ENCODE measurements at regions not wholly inside any gene's neighbourhood (a gene's known extent, or its start where the extent isn't known, plus 50 kb on each side); places are given as distances from the start of the nearest gene placed in this dataset.

GRCh38 chr17:77852731-77853130, 105.8 kb upstream of the TNRC6C start:
- H3K9me3 ChIP-seq (ENCODE audit: insufficient read depth, low read length): no peaks in the 10 kb centered on the region
- no peak overlapping the region for H3K9ac ChIP-seq (ENCODE audit: low read length)
- H3K36me3 ChIP-seq (ENCODE audit: low read length): no peaks in the 10 kb centered on the region
- H3K9me2 ChIP-seq (replicated peaks; ENCODE audit: insufficient read depth, low read length): no peaks in the 10 kb centered on the region
- H3K4me3 ChIP-seq (ENCODE audit: insufficient read depth, low read length, poor library complexity, severe bottlenecking): no peak overlapping the region
- no peaks in the 10 kb centered on the region for H3K79me2 ChIP-seq (ENCODE audit: insufficient read depth, low read length)
- H2AFZ ChIP-seq (ENCODE audit: low read depth, low read length, severe bottlenecking): no peak overlapping the region
- H3K27me3 ChIP-seq (ENCODE audit: low read length): no peaks in the 10 kb centered on the region
- H3K27ac ChIP-seq (ENCODE audit: low read depth, low read length): no peak overlapping the region
- TF ChIP-seq EZH2phosphoT487 (conservative IDR thresholded peaks at IDR 0.05; ENCODE audit: low read length) (no peak), CTCF (IDR thresholded peaks at IDR 0.05; ENCODE audit: insufficient read depth, low read length, poor library complexity, severe bottlenecking) (no peak)
- no peak overlapping the region for H3K4me2 ChIP-seq (ENCODE audit: low read depth, low read length, poor library complexity, severe bottlenecking)
- no peaks in the 10 kb centered on the region for H3F3A ChIP-seq (ENCODE audit: insufficient read depth)
- no peaks in the 10 kb centered on the region for H4K20me1 ChIP-seq (ENCODE audit: low read depth, low read length)

GRCh38 chr17:77853191-77853977, 105.1 kb upstream of the TNRC6C start:
- Histone ChIP-seq H3K9me3 (ENCODE audit: insufficient read depth, low read length) (no peaks in the 10 kb centered on the region), H3K79me2 (ENCODE audit: insufficient read depth, low read length) (no peaks in the 10 kb centered on the region), H3K9ac (ENCODE audit: low read length) (no peak overlapping the region), H3K4me3 (ENCODE audit: insufficient read depth, low read length, poor library complexity, severe bottlenecking) (no peak overlapping the region), H3K27ac (ENCODE audit: low read depth, low read length) (no peak overlapping the region), H3F3A (ENCODE audit: insufficient read depth) (no peaks in the 10 kb centered on the region), H3K4me2 (ENCODE audit: low read depth, low read length, poor library complexity, severe bottlenecking) (no peak overlapping the region), H3K36me3 (ENCODE audit: low read length) (no peaks in the 10 kb centered on the region), H3K9me2 (replicated peaks; ENCODE audit: insufficient read depth, low read length) (no peaks in the 10 kb centered on the region), H3K27me3 (ENCODE audit: low read length) (no peaks in the 10 kb centered on the region), H4K20me1 (ENCODE audit: low read depth, low read length) (no peaks in the 10 kb centered on the region), H2AFZ (ENCODE audit: low read depth, low read length, severe bottlenecking) (no peak overlapping the region)
- TF ChIP-seq CTCF (IDR thresholded peaks at IDR 0.05; ENCODE audit: insufficient read depth, low read length, poor library complexity, severe bottlenecking) (no peak), EZH2phosphoT487 (conservative IDR thresholded peaks at IDR 0.05; ENCODE audit: low read length) (no peak)

- TF ChIP-seq EZH2phosphoT487 (conservative IDR thresholded peaks at IDR 0.05; ENCODE audit: low read length): no peak
- TF ChIP-seq CTCF (IDR thresholded peaks at IDR 0.05; ENCODE audit: insufficient read depth, low read length, poor library complexity, severe bottlenecking): no peak
Measured at GRCh38 chr17:77854083-77854758, 104.3 kb upstream of the TNRC6C start.

More at GRCh38 chr17:77854083-77854758, 104.3 kb upstream of the TNRC6C start:
- Histone ChIP-seq H3K9me2 (replicated peaks; ENCODE audit: insufficient read depth, low read length) (no peaks in the 10 kb centered on the region), H3K79me2 (ENCODE audit: insufficient read depth, low read length) (no peaks in the 10 kb centered on the region), H3K4me2 (ENCODE audit: low read depth, low read length, poor library complexity, severe bottlenecking) (no peak overlapping the region), H3K4me3 (ENCODE audit: insufficient read depth, low read length, poor library complexity, severe bottlenecking) (no peak overlapping the region), H3K9me3 (ENCODE audit: insufficient read depth, low read length) (no peaks in the 10 kb centered on the region), H3K36me3 (ENCODE audit: low read length) (no peaks in the 10 kb centered on the region), H3K9ac (ENCODE audit: low read length) (no peak overlapping the region), H3K27me3 (ENCODE audit: low read length) (no peaks in the 10 kb centered on the region), H4K20me1 (ENCODE audit: low read depth, low read length) (no peaks in the 10 kb centered on the region), H2AFZ (ENCODE audit: low read depth, low read length, severe bottlenecking) (no peak overlapping the region), H3F3A (ENCODE audit: insufficient read depth) (no peaks in the 10 kb centered on the region), H3K27ac (ENCODE audit: low read depth, low read length) (no peak overlapping the region)
